ENCODE measurements at regions not wholly inside any gene's neighbourhood (a gene's known extent, or its start where the extent isn't known, plus 50 kb on each side); places are given as distances from the start of the nearest gene placed in this dataset.

- WGBS (ENCODE audit: insufficient coverage), result 60% methylated on average over 2 of the region's 10 CpGs
- Histone ChIP-seq H2AFZ (ENCODE audit: insufficient read depth, low read depth, low read length, poor library complexity, severe bottlenecking) (no peak overlapping the region), H3K27ac (ENCODE audit: low read length in 2 of 2) (no peak overlapping the region), H3K27me3 (replicated peaks in 1 of 4; ENCODE audit: control extremely low read depth in 1 of 4, control insufficient read depth in 3 of 4, insufficient read depth in 4 of 4, low read length in 3 of 4) (no peaks in the 10 kb centered on the region), H3K4me2 (replicated peaks; ENCODE audit: low read depth, low read length, poor library complexity, severe bottlenecking) (no peak overlapping the region), H3K4me3 (ENCODE audit: control extremely low read depth in 1 of 5, extremely low read depth in 1 of 5, insufficient read depth in 1 of 5, low read depth in 2 of 5, low read length in 4 of 5) (no peak overlapping the region), H3K4me1 (ENCODE audit: control insufficient read depth in 2 of 2, insufficient read depth in 2 of 2, low read length in 2 of 2) (no peaks in the 10 kb centered on the region), H4K20me1 (ENCODE audit: control insufficient read depth, insufficient read depth, low read length, poor library complexity, severe bottlenecking) (no peaks in the 10 kb centered on the region), H3K79me2 (ENCODE audit: control insufficient read depth, insufficient read depth, low read length) (no peaks in the 10 kb centered on the region), H3K9me3 (ENCODE audit: control extremely low read depth in 1 of 3, control insufficient read depth in 2 of 3, insufficient read depth in 1 of 3, low read length in 2 of 3) (no peaks in the 10 kb centered on the region), H3K9ac (ENCODE audit: low read length) (no peak overlapping the region), H3K36me3 (replicated peaks in 1 of 2; ENCODE audit: control extremely low read depth in 1 of 2, control insufficient read depth in 1 of 2, extremely low read depth in 1 of 2, insufficient read depth in 2 of 2, low read length in 1 of 2) (no peaks in the 10 kb centered on the region)
- Mint-ChIP-seq H3K4me1 (peaks cover 9% of the 10 kb centered on the region), H3K27ac (no peak overlapping the region), H3K9me3 (ENCODE audit: insufficient read depth) (no peaks in the 10 kb centered on the region), H3K27me3 (no peaks in the 10 kb centered on the region), H3K4me3 (no peak overlapping the region)
- no peak for DNase-seq
- POLR2A ChIA-PET, result no interaction called here
- CTCF ChIA-PET, result no interaction called here
- intact Hi-C loops (cut with micrococcal nuclease), result no loop called here
- ATAC-seq (ENCODE audit: low read depth), result no peak
- TF ChIP-seq EZH2 (IDR thresholded peaks at IDR 0.05; ENCODE audit: borderline replicate concordance, insufficient read depth, low read depth, low read length, poor library complexity, severe bottlenecking), result no peak
- no peak for TF ChIP-seq CTCF (IDR thresholded peaks at IDR 0.05)
These were observed 74.2 kb upstream of the RNF217 start for GRCh38 chr6:124887872-124888580.

- no peaks in the 10 kb centered on the region for H3K79me2 ChIP-seq (ENCODE audit: control insufficient read depth, insufficient read depth, low read length)
- peak overlapping the region; percentile 41 for H2AFZ ChIP-seq (ENCODE audit: insufficient read depth, low read depth, low read length, poor library complexity, severe bottlenecking)
- 0% methylated on average over 5 of the region's 5 CpGs for WGBS (ENCODE audit: insufficient coverage)
- no peak for DNase-seq
- no peak overlapping the region for H3K4me3 ChIP-seq (ENCODE audit: control extremely low read depth in 1 of 5, extremely low read depth in 1 of 5, insufficient read depth in 1 of 5, low read depth in 2 of 5, low read length in 4 of 5)
- H3K27me3 ChIP-seq (replicated peaks in 1 of 4; ENCODE audit: control extremely low read depth in 1 of 4, control insufficient read depth in 3 of 4, insufficient read depth in 4 of 4, low read length in 3 of 4), result no peaks in the 10 kb centered on the region
- H3K4me1 ChIP-seq (ENCODE audit: control insufficient read depth in 2 of 2, insufficient read depth in 2 of 2, low read length in 2 of 2), result no peaks in the 10 kb centered on the region
- Mint-ChIP-seq H3K9me3 (ENCODE audit: insufficient read depth) (no peaks in the 10 kb centered on the region), H3K4me1 (peaks cover 6% of the 10 kb centered on the region), H3K4me3 (no peak overlapping the region), H3K27ac (no peak overlapping the region), H3K27me3 (no peaks in the 10 kb centered on the region)
- CTCF ChIA-PET, result no interaction called here
- H3K9me3 ChIP-seq (ENCODE audit: control extremely low read depth in 1 of 3, control insufficient read depth in 2 of 3, insufficient read depth in 1 of 3, low read length in 2 of 3), result no peaks in the 10 kb centered on the region
- H3K36me3 ChIP-seq (replicated peaks in 1 of 2; ENCODE audit: control extremely low read depth in 1 of 2, control insufficient read depth in 1 of 2, extremely low read depth in 1 of 2, insufficient read depth in 2 of 2, low read length in 1 of 2), result no peaks in the 10 kb centered on the region
- no peak overlapping the region for H3K9ac ChIP-seq (ENCODE audit: low read length)
- peak overlapping the region; percentile 20 for H3K4me2 ChIP-seq (replicated peaks; ENCODE audit: low read depth, low read length, poor library complexity, severe bottlenecking)
- intact Hi-C loops (cut with micrococcal nuclease), result no loop called here
- TF ChIP-seq EZH2 (IDR thresholded peaks at IDR 0.05; ENCODE audit: borderline replicate concordance, insufficient read depth, low read depth, low read length, poor library complexity, severe bottlenecking) (no peak), CTCF (IDR thresholded peaks at IDR 0.05) (no peak)
- H4K20me1 ChIP-seq (ENCODE audit: control insufficient read depth, insufficient read depth, low read length, poor library complexity, severe bottlenecking), result no peaks in the 10 kb centered on the region
- no peak overlapping the region for H3K27ac ChIP-seq (ENCODE audit: low read length in 2 of 2)
- no peak for ATAC-seq (ENCODE audit: low read depth)
- POLR2A ChIA-PET, result no interaction called here
These were observed 73.5 kb upstream of the RNF217 start for GRCh38 chr6:124888581-124889371.

All from B cell (primary cell).